Fibroblast of skin of right quadriceps (primary cell): ENCODE measurements at regions not wholly inside any gene's neighbourhood (a gene's known extent, or its start where the extent isn't known, plus 50 kb on each side); places are given as distances from the start of the nearest gene placed in this dataset.
A peak's percentile ranks its signal among the peaks of the same experiment; 100 is the strongest.

ENCODE experiments used
- DNase-seq: peaks from one replicate; pipeline ENCODE4 v3.0.0-alpha.2; 2013

GRCh38 chr9:95822583-95823431 is 52.7 kb upstream of the ERCC6L2 start:
- DNase-seq: peak; percentile 91

DNA sequence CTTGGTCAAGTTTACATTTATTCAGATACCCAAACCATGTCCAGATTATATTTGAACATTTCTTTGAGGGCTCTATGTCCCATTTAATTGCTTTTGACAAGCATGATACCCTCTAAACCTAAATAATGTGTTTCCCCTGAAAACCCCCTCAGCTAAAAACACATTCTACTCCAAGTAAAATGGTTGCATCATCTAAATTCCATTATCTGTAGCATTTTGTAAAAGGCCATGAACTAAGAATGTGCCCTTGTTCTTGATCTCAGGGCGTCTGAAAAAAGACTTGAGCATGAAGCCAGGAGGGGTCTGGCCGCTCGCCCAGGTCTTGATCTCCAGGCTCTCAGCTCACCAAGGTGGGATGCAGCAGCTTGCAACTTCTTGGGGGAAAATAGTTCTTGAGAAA is 53.5 kb upstream of the ERCC6L2 start:
- DNase-seq: no peak

GRCh38 chr9:95820074-95820473 is 55.4 kb upstream of the ERCC6L2 start:
- DNase-seq: peak; percentile 81

DNA sequence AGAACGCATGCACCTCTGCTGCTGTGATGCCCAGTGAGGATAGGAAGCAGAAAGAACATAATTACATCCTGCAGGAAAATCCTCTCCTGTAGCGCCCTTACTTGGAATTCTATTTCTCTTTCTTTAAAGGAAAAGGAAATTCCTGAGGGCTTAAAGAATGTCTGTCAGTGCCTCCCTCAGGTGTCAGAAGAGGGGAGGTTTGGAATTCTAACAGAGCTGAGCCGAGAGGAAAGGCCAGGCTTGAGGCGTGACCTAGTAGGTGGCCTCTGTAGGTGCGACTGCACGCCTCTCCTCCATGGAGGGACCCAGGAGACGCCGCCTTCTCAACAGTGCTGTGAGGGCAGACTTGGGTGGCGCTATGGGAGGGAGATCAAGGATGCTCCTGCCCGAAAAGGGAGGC is 55.9 kb upstream of the ERCC6L2 start:
- no peak for DNase-seq

GRCh38 chr9:95817205-95817604 is 58.3 kb upstream of the ERCC6L2 start:
- DNase-seq: no peak

GRCh38 chr9:95816716-95817115 is 58.8 kb upstream of the ERCC6L2 start:
- no peak for DNase-seq

GRCh38 chr9:95815961-95816360 is 59.5 kb upstream of the ERCC6L2 start:
- DNase-seq: no peak

GRCh38 chr9:95815133-95815532 is 60.4 kb upstream of the ERCC6L2 start:
- peak; percentile 70 for DNase-seq

- DNase-seq: no peak
Measured at GRCh38 chr9:95813923-95814322, 61.6 kb upstream of the ERCC6L2 start.

GRCh38 chr9:95810814-95811213 is 64.7 kb upstream of the ERCC6L2 start:
- DNase-seq: no peak

- DNase-seq: no peak
Measured at GRCh38 chr9:95810133-95810532, 65.4 kb upstream of the ERCC6L2 start.

GRCh38 chr9:95809686-95810085 is 65.8 kb upstream of the ERCC6L2 start:
- DNase-seq: no peak

- DNase-seq: peak; percentile 25
Measured at GRCh38 chr9:95808011-95808410, 67.5 kb upstream of the ERCC6L2 start.

GRCh38 chr9:95807326-95807947 is 68.1 kb upstream of the ERCC6L2 start:
- DNase-seq: no peak

- no peak for DNase-seq
Measured at GRCh38 chr9:95803197-95803596, 72.3 kb upstream of the ERCC6L2 start.

GRCh38 chr9:95801797-95802196 is 73.7 kb upstream of the ERCC6L2 start:
- no peak for DNase-seq

- DNase-seq: no peak
Measured at GRCh38 chr9:95796029-95796428, 79.5 kb upstream of the ERCC6L2 start.

GRCh38 chr9:95793924-95794828 is 81.3 kb upstream of the ERCC6L2 start:
- DNase-seq: peak; percentile 98

- DNase-seq: no peak
Measured at GRCh38 chr9:95791695-95792094, 83.8 kb upstream of the ERCC6L2 start.

DNA sequence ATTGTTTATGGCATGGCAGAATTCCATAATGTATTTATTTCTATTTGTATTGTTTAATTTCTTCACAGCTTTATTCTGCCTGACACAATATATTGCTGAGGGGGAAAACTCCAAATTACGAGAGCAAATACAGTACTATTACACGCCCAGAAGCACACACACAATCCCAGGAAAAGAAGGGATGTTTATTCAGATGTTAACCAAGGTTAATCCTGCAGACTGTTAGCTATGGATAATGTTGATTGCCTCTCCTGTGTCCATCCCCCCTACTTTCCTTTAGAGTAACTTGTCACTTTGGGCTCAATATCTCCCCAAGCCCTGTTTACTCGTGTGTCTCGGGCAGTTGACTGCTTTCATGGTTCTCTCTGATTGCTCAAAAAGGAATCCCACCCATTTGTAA is 84.2 kb upstream of the ERCC6L2 start:
- no peak for DNase-seq

- DNase-seq: no peak
Measured at GRCh38 chr9:95788521-95788991, 86.9 kb upstream of the ERCC6L2 start.

DNA sequence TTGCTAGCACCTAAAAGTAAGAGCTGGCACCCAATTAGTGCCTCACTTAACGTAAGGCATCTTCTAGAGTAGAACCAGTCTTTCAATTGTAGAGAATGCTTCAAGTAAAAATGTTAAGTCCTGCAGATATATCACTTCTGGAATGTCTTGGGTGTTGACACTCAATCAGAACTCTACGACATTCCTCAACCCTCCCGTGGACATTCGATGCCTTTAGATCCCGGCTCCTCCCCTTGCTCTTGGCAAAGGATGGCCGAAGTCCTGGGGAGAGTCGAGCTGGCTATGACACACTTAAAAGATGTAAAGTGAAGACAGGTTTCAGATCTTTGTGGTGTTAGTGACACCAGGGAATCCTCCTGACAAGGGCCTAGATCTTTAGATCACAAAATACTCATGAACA is 87.5 kb upstream of the ERCC6L2 start:
- peak; percentile 39 for DNase-seq

DNA sequence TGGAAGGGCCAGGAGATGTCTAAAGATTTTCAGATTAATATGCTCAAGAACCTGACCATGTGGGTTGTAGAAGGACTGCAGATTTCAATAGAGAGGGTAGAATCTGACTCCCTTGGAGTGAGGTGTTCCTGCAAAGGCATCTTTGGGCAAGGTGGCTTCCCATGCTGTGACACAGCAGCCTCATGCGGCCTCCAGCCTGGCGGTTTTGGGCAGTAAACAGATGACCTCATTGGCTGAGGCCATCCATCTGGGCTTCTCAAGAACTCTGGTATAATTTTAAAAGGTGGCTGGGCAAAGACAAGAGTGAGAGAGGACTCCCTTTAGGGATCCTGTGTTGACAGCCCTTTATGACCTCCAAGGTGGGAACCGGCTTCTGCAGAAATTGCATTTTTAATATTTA is 90.3 kb upstream of the ERCC6L2 start:
- DNase-seq: no peak
